Activated CD8-positive, alpha-beta memory T cell treated with anti-CD3 and anti-CD28 coated beads for 36 hours (primary cell): ENCODE measurements at regions not wholly inside any gene's neighbourhood (a gene's known extent, or its start where the extent isn't known, plus 50 kb on each side); places are given as distances from the start of the nearest gene placed in this dataset.

ENCODE experiments used
- CTCF ChIA-PET: fragments of 350-600 bp; sonication (Branson Sonifier 250); formaldehyde crosslinking; loops from one replicate; lab custom pipeline; 2021; ENCODE audit warnings: antibody characterized with exemption; lab: Charles Lee
- POLR2A ChIA-PET: fragments of 350-600 bp; sonication (Branson Sonifier 250); formaldehyde crosslinking; loops from one replicate; lab custom pipeline; 2021; ENCODE audit warnings: antibody characterized with exemption; lab: Charles Lee

DNA sequence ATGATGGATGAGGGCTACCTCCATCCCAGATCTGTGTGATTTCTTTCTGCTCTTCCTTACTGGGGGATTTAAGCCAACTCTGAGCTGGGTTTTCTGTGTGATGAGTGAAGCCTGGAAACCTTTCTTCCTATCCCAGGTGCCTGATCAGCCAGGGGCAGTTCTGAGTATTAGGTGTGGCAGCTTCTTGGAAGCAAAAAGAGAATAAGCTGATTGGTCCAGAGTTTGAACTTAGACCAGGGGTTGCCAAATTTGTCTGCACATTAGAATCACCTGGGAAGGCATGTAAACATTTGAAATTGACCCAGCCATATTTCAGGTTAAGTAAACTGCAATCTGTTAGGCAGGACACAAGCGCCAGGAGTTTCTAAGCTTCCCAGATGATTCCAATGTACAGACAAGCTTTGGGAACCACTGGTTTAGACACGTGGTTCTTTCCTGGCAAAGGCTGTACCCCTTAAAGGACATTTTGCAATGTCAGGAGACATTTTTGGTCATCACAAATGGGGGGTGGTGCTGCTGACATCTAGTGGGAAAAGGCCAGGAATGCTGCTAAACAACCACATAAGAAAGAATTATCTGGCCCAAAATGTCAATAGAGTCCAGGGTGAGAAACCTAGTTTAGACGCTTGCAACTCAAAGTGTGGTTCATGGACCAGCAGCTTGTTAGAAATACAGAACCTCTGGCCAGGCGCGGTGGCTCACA, 160.5 kb upstream of the GHITM start:
- CTCF ChIA-PET: no interaction called here
- POLR2A ChIA-PET: no interaction called here

- ChIA-PET POLR2A (no interaction called here), CTCF (no interaction called here)
Observed at GRCh38 chr10:83982812-83983211, 156.5 kb upstream of the GHITM start.

- ChIA-PET POLR2A (no interaction called here), CTCF (no interaction called here)
Observed at GRCh38 chr10:83983578-83984255, 155.6 kb upstream of the GHITM start.

GRCh38 chr10:83984256-83984640, 155.1 kb upstream of the GHITM start:
- CTCF ChIA-PET: no interaction called here
- POLR2A ChIA-PET: no interaction called here

GRCh38 chr10:83986800-83987199, 152.5 kb upstream of the GHITM start:
- ChIA-PET POLR2A (no interaction called here), CTCF (no interaction called here)

DNA sequence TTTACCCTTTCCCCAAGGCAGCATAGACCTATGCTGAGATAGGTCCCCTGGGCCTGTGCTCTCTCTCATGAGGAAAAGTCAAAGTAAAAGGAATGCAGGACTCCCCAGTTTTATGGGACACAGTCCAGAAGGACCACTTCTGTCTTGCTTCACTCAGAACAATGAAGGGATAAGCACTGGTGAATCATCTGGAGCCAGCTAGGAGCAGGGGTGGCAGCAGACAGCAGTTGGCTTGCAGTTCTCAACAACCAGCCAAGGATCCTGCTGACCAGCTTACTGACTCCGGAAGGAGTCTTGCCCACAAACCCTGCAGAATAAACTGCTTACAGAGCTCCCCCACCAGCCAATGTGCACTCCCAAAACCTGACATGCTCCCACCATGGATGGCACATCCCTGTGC, 152.1 kb upstream of the GHITM start:
- POLR2A ChIA-PET: no interaction called here
- CTCF ChIA-PET: interaction anchor here (0.9 kb wide), 1 partner anchor 39 kb away, joined by 3 read pairs; no protein-coding TSS in a partner anchor

DNA sequence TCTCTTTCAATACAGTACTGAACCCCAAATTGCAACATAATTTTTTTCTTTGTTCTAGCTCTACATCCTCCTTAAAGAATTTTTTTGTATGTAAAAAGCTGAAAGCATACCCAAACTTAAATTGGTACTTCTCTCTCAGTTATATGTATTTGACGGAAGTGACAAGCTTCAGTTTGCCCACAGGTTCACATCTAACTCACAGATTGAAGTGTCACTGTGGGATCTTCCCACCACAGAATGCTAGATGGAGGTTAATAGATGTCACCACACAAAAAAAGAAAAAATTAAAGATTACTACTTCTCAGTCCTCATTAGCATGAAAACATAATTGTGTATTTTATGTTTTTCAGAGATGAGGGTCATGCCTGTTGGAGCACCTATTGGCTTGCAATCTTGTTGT, 150.9 kb upstream of the GHITM start:
- ChIA-PET POLR2A (no interaction called here), CTCF (no interaction called here)

GRCh38 chr10:83990126-83990525, 149.2 kb upstream of the GHITM start:
- ChIA-PET POLR2A (no interaction called here), CTCF (no interaction called here)

DNA sequence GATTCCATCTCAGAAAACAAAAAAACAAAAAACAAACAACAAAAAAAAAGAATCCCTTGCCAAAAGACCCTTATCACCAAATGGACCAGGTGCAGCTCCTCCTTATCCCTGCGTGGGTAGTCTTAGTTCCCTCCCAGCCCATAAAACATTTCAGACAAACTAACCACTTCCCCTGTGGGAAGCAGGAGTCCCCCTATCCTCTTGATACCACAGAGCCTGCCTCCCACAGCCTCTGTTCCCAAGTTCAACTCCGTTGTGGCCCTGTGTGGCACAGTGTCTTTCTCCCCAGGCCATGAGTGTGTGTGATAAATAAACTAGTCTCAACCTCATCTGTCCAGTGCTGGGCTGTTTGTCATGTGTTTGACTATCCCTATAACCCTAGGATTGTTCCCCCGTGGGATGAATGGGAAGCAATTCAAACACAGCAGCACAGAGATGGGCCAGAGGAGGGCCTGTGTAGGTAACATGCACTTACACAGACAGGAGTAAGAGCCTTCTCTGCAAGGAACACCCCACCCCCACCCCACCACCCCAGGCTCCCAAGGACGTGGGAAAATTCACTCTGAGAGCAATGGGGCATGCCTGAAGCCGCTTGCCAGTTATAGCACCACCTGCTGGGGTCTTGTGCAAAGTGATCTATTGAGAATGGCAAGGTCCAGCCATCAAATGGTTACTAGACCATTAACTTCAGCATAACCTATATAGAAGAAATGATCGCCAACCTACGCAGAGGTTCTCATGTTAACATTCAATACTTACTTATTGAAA, 147.1 kb upstream of the GHITM start:
- ChIA-PET POLR2A (no interaction called here), CTCF (no interaction called here)

DNA sequence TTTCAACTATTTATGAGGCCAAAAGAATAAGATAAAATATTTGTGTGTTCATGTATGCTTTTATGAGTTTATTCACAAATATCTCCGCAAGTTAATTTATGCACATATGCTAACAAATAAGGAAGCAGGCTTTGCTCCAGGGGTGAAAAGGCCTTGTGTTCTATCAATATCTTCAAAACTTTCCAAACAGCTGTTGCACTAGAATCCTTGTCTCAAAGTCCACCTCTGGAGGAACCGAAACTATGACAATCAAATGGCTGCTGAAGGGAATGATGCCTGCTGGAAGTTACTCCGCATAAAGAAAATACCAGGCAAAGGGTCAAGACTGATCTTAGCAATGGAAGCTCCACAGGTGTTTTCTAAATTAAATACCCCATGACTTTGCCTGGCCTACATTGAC, 145.0 kb upstream of the GHITM start:
- CTCF ChIA-PET: no interaction called here
- POLR2A ChIA-PET: no interaction called here

DNA sequence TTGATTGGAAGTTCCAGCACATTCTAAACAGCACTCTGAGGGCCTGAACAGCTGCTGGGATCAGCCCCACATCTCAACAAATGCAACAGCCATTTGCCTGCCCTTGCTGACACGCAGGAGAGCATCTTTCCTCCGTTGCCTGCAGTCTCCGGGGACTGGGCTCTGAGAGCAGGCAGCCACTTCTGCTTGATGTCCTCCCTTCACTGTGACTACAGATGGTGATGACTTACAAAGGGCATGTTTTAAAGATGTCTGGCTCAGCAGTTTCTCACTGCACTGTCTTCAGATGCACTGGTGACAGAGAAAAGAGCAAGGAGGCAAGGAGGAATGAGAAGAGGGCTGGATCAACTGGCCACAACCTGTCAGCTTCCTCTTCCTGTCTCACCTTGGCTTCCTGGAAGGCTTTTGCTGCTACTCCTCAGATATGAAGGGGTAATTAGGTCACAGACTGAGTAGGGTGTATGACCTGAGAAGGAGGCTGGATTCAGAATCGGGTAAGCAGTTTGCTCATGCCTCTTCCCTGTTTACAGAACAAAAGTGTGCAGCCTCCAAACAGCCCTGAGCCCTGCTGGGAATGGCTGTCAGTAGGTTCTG, 143.5 kb upstream of the GHITM start:
- CTCF ChIA-PET: no interaction called here
- POLR2A ChIA-PET: no interaction called here

- ChIA-PET CTCF (no interaction called here), POLR2A (no interaction called here)
Observed at GRCh38 chr10:84004221-84004620, 135.1 kb upstream of the GHITM start.

- CTCF ChIA-PET: no interaction called here
Observed at GRCh38 chr10:84005403-84005802, 133.9 kb upstream of the GHITM start.

DNA sequence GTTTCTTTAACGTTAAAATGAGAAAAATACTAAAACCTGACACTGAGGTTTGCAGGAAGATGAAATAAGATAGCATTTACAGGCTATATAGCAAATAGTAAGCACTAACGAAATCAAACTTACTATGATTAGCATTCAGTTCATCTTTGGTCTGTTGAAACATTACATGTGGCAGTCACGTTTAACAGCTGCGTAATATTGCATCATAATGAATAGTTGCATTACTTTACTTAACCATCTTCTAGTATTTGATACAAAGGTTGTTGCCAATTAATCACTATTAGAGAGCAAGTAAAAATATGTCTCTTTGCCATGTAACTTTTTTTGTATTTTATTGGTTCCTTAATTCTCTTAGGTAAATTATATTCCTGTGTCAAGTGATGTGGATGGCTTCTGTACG, 131.8 kb upstream of the GHITM start:
- CTCF ChIA-PET: no interaction called here
- POLR2A ChIA-PET: no interaction called here

More at GRCh38 chr10:84005403-84005802, 133.9 kb upstream of the GHITM start:
- POLR2A ChIA-PET: no interaction called here

DNA sequence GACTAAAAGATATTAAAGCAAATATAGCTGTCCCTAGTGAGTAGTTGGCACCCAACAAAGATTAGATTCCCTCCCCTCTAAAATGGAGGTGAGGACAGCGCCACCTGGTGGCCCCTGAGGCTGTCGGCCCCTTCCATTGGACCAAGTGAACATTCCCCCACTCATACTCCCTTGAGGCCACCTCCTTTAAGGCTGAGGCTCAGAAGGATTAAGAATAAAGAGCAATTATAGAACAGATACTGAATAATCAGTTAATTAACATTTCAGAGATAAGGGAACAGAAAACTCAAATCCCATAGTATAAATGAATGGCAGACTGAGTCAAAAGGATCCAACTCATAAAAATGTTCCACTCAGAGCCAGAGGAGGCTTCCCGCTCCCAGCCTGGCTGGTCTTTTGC, 130.4 kb upstream of the GHITM start:
- POLR2A ChIA-PET: no interaction called here
- CTCF ChIA-PET: no interaction called here

DNA sequence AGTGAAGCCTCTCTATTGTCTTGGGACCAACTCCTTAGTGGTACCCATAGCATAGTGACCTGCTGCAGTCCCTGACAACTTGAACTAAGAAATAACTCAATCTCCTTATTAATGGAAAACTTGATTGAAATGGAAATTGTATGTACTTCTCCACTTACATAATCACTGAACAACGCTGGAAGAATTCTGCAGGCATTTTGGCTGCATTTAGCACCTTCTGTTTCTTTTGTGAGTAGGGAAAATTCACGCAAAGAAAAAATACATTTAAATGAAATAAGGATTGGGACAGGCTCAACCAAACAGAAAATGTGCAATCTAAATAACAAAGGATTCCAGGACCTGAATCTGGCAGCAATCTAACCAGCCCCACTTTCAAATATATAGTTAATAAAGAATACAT, 126.9 kb upstream of the GHITM start:
- CTCF ChIA-PET: no interaction called here
- POLR2A ChIA-PET: no interaction called here

DNA sequence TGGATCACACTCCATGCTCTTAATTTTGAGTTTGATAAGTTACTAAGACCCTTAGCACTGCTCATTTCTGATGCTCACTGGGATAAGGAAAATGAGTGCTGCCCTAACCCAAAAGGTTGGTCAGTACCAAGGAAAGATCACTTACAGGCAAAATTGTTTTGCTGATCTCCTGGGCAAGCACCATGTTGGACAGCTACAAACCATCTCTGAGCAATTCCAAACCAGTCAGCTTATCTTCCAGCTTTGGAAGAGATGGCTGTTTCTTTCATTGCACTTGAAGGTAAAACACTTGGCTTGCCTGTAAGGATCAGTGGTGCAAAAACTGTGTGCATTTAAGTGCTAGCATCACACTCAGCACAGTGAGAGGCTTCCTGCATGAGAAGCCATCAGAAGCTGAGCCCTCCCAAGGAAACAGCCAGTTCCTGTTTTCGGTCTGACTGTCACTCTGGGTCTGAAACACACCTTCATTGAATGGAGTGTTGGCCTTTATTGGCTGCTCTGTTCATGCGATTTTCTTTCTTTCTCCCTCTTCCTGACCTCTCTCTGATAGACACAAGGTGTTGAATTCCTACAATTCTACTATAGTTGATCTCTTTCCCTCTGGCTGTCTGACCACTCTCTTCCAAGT, 126.4 kb upstream of the GHITM start:
- ChIA-PET POLR2A (no interaction called here), CTCF (no interaction called here)

DNA sequence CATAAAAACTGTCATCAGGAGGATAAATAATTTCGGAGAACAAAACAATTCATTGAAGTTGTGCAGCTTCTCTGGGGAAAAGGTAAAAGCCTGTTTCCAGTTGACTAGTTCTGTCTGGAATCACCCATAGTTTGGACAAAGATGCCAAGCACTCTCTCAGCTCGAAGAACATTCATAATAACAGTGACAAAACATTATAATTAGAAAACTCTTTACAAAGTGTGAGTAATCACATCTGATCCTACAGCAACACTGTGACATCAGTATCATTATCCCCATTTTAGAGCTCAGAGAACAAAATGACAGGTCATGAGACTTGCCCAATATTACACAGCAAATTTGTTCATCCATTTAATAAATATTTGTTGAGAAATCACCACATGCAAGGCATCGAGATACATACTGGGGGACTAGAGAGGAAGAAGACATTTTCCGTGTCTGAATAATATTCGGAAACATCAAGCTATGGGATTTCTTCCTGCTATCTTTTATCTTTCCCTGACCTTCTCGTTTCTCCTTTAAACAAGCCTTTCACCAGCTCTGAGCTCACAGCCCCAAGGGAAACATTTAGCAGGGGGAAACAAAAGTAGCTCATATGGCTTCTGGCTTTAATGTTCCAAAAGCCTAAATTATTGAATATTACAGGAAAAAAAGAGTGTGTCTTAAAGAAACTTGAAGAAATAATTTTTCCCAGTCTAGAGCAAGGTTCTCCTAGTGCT, 123.3 kb upstream of the GHITM start:
- POLR2A ChIA-PET: no interaction called here
- CTCF ChIA-PET: no interaction called here

DNA sequence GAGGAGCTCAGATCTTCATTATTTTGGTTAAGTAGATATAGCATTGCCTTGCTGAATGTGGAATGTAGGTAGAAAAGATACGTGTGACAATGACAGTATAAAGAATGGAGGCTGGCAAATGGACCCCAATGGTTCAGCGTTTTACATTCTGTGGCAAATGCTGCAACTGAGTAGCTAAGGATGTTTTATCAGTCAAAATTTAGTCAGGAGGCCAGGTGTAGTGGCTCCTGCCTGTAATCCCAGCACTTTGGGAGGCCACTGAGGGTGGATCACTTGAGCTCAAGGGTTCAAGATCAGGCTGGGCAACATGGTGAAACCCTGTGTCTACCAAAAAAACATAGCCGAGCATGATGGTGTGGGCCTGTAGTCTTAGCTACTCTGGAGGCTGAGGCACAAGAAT, 120.5 kb upstream of the GHITM start:
- ChIA-PET CTCF (no interaction called here), POLR2A (no interaction called here)
